ENCODE measurements at regions not wholly inside any gene's neighbourhood (a gene's known extent, or its start where the extent isn't known, plus 50 kb on each side); places are given as distances from the start of the nearest gene placed in this dataset.

DNA sequence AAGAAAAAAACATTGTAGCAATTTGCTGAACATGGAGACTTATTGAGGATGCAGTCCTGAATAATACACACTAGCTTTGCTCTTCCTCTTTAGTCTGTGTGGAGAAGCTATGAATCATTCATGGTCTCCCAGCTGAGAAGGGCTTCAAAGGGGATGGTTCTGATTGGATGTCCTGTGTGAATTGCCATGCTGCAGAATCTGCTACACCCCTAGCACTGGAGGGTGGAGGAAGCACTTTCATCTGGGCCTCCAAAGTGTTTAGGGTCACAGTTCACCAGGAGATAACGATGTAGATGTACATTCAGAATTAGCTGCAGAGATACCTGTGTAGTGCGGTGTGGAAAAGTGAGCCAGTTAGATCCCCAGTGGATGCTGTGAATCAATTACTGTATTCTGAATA is 321.1 kb upstream of the EDNRB start:
- TF ChIP-seq, protein P1, sequence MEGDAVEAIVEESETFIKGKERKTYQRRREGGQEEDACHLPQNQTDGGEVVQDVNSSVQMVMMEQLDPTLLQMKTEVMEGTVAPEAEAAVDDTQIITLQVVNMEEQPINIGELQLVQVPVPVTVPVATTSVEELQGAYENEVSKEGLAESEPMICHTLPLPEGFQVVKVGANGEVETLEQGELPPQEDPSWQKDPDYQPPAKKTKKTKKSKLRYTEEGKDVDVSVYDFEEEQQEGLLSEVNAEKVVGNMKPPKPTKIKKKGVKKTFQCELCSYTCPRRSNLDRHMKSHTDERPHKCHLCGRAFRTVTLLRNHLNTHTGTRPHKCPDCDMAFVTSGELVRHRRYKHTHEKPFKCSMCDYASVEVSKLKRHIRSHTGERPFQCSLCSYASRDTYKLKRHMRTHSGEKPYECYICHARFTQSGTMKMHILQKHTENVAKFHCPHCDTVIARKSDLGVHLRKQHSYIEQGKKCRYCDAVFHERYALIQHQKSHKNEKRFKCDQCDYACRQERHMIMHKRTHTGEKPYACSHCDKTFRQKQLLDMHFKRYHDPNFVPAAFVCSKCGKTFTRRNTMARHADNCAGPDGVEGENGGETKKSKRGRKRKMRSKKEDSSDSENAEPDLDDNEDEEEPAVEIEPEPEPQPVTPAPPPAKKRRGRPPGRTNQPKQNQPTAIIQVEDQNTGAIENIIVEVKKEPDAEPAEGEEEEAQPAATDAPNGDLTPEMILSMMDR (IDR thresholded peaks at IDR 0.05; ENCODE audit: low read length) = no peak
- no peak for TF ChIP-seq EZH2 (IDR thresholded peaks at IDR 0.05; ENCODE audit: borderline replicate concordance, low read length)

Measured in OCI-LY1 (cell line).